RWPE2 (cell line): ENCODE measurements at regions not wholly inside any gene's neighbourhood (a gene's known extent, or its start where the extent isn't known, plus 50 kb on each side); places are given as distances from the start of the nearest gene placed in this dataset.

Experiments
- ATAC-seq: fragments of 200-7000 bp; cut with Tn5 transposase; 3 replicates; pipeline ENCODE4 v1.9.1; 2021; ENCODE audit warnings: low read depth
- DNase-seq: peaks from one replicate; pipeline ENCODE4 v3.0.0-alpha.2; 2020; ENCODE audit warnings: low spot score
- H3K27ac ChIP-seq: fragments of 450-650 bp; 2 replicates; pipeline ENCODE4 v1.5.1; 2017; ENCODE audit warnings: mild to moderate bottlenecking; ENCODE audit not compliant: poor library complexity, severe bottlenecking
- H3K27me3 ChIP-seq: fragments of 250-450 bp; sonication (Bioruptor Pico); 2 replicates; pipeline ENCODE4 v1.5.1; 2021; ENCODE audit warnings: mild to moderate bottlenecking, moderate library complexity; ENCODE audit not compliant: insufficient read depth, poor library complexity, severe bottlenecking
- H3K36me3 ChIP-seq: fragments of 250-450 bp; sonication (Bioruptor Pico); 2 replicates; pipeline ENCODE4 v1.5.1; 2020; ENCODE audit warnings: low read depth, mild to moderate bottlenecking, moderate library complexity
- H3K4me1 ChIP-seq: fragments of 250-450 bp; sonication (Bioruptor Pico); 2 replicates; pipeline ENCODE4 v1.5.1; 2021; ENCODE audit warnings: mild to moderate bottlenecking, moderate library complexity; ENCODE audit not compliant: insufficient read depth, poor library complexity, severe bottlenecking
- H3K4me3 ChIP-seq: fragments of 250-450 bp; sonication (Bioruptor Pico); 2 replicates; pipeline ENCODE4 v1.5.1; 2021; ENCODE audit warnings: mild to moderate bottlenecking, moderate library complexity; ENCODE audit not compliant: severe bottlenecking
- H3K9me3 ChIP-seq: fragments of 250-450 bp; sonication (Bioruptor Pico); 2 replicates; pipeline ENCODE4 v1.5.1; 2021; ENCODE audit warnings: mild to moderate bottlenecking, moderate library complexity; ENCODE audit not compliant: severe bottlenecking
- TF ChIP-seq, protein P1 (sequence below): fragments of 450-650 bp; IDR thresholded peaks from one replicate; pipeline ENCODE4 v1.5.1; 2017; ENCODE audit warnings: mild to moderate bottlenecking, moderate library complexity; ENCODE audit not compliant: poor library complexity, severe bottlenecking

- no peak for DNase-seq
- H3K27ac ChIP-seq: no peak overlapping the region
- H3K9me3 ChIP-seq: no peaks in the 10 kb centered on the region
- H3K4me1 ChIP-seq: no peaks in the 10 kb centered on the region
- no peaks in the 10 kb centered on the region for H3K27me3 ChIP-seq
- TF ChIP-seq, protein P1, sequence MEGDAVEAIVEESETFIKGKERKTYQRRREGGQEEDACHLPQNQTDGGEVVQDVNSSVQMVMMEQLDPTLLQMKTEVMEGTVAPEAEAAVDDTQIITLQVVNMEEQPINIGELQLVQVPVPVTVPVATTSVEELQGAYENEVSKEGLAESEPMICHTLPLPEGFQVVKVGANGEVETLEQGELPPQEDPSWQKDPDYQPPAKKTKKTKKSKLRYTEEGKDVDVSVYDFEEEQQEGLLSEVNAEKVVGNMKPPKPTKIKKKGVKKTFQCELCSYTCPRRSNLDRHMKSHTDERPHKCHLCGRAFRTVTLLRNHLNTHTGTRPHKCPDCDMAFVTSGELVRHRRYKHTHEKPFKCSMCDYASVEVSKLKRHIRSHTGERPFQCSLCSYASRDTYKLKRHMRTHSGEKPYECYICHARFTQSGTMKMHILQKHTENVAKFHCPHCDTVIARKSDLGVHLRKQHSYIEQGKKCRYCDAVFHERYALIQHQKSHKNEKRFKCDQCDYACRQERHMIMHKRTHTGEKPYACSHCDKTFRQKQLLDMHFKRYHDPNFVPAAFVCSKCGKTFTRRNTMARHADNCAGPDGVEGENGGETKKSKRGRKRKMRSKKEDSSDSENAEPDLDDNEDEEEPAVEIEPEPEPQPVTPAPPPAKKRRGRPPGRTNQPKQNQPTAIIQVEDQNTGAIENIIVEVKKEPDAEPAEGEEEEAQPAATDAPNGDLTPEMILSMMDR: no peak
- no peak for ATAC-seq
- H3K4me3 ChIP-seq: no peak overlapping the region
- H3K36me3 ChIP-seq: no peaks in the 10 kb centered on the region
Observed at GRCh38 chr4:66926687-66927086, 618.6 kb downstream of the CENPC start.

GRCh38 chr4:66923081-66923865 lies 622.0 kb downstream of the CENPC start:
- no peak for ATAC-seq
- Histone ChIP-seq H3K4me1 (no peaks in the 10 kb centered on the region), H3K27ac (no peak overlapping the region), H3K4me3 (no peak overlapping the region), H3K27me3 (peaks cover 6% of the 10 kb centered on the region), H3K9me3 (no peaks in the 10 kb centered on the region), H3K36me3 (no peaks in the 10 kb centered on the region)
- TF ChIP-seq, protein P1: no peak
- DNase-seq: no peak

GRCh38 chr4:66921433-66921832 lies 623.9 kb downstream of the CENPC start:
- ATAC-seq (no peak), DNase-seq (no peak)
- Histone ChIP-seq H3K36me3 (no peaks in the 10 kb centered on the region), H3K4me3 (no peak overlapping the region), H3K27me3 (peaks cover 6% of the 10 kb centered on the region), H3K27ac (no peak overlapping the region), H3K4me1 (no peaks in the 10 kb centered on the region), H3K9me3 (no peaks in the 10 kb centered on the region)
- TF ChIP-seq, protein P1: no peak

DNA sequence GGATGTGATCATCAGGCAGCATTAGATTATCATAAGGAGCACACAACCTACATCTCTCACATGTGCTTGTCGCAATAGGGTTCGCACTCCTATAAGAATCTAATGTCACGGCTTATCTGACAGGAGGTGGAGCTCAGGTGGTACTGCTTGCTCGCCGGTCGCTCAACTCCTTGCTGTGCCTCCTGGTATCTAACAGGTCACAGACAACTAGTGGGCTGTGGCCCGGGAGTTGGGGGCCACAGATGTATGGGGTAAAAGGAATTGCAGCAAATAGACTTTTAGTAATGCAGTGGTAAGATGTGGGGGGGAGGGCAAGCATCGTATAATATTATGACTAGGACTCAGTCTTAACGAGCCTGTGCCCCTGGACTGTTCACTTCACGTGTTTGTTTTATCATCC lies 624.8 kb downstream of the CENPC start:
- ATAC-seq (no peak), DNase-seq (no peak)
- peaks cover 6% of the 10 kb centered on the region for H3K27me3 ChIP-seq
- TF ChIP-seq, protein P1: no peak
- no peaks in the 10 kb centered on the region for H3K9me3 ChIP-seq
- no peak overlapping the region for H3K4me3 ChIP-seq
- no peaks in the 10 kb centered on the region for H3K36me3 ChIP-seq
- no peaks in the 10 kb centered on the region for H3K4me1 ChIP-seq
- H3K27ac ChIP-seq: no peak overlapping the region

DNA sequence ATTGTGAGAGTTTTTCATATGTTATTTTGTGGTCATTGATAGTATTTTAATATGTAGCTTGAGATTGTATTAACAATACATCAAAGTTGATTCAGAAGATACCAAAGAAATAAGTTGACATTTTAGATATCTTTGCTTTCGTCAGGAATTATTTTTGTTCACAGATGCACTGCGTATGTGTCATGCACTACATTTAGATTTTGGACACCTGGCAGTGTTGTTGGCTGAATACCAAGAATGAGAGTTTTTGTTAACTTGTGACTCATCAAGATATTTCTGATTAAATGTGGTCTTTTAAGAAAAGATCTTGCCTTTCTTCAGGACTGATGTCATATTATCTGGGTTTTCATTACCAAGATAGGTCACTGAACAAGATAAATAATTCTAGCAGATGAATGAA lies 633.4 kb downstream of the CENPC start:
- no peak for DNase-seq
- no peaks in the 10 kb centered on the region for H3K36me3 ChIP-seq
- H3K9me3 ChIP-seq: no peaks in the 10 kb centered on the region
- H3K27ac ChIP-seq: no peak overlapping the region
- no peaks in the 10 kb centered on the region for H3K27me3 ChIP-seq
- peak; percentile 63 for ATAC-seq
- H3K4me1 ChIP-seq: peaks cover 3% of the 10 kb centered on the region
- TF ChIP-seq, protein P1: no peak
- H3K4me3 ChIP-seq: no peak overlapping the region
